OCI-LY1 (cell line): ENCODE measurements at regions not wholly inside any gene's neighbourhood (a gene's known extent, or its start where the extent isn't known, plus 50 kb on each side); places are given as distances from the start of the nearest gene placed in this dataset.

Experiments
- H2AFZ ChIP-seq: fragments of 200-600 bp; sonication (generic), shearing (Covaris generic); 2 replicates; pipeline ENCODE4 v1.6.0; 2014; ENCODE audit warnings: antibody characterized with exemption, mild to moderate bottlenecking, low read length
- H3F3A ChIP-seq: fragments of 200-600 bp; sonication (generic), shearing (Covaris generic); 2 replicates; pipeline ENCODE4 v1.6.0; 2014; ENCODE audit warnings: mild to moderate bottlenecking, antibody characterized with exemption, low read length, moderate library complexity; ENCODE audit not compliant: insufficient read depth
- H3K27ac ChIP-seq: fragments of 200-600 bp; sonication (generic); 2 replicates; pipeline ENCODE4 v1.5.1; 2014; ENCODE audit warnings: low read length, mixed run types, mild to moderate bottlenecking, low read depth; ENCODE audit not compliant: poor library complexity, severe bottlenecking
- H3K27me3 ChIP-seq: fragments of 200-600 bp; sonication (generic); 2 replicates; pipeline ENCODE4 v1.6.0; 2014; ENCODE audit warnings: antibody characterized with exemption, mild to moderate bottlenecking, low read length, moderate library complexity; ENCODE audit not compliant: insufficient read depth
- H3K36me3 ChIP-seq: fragments of 200-600 bp; sonication (generic); 2 replicates; pipeline ENCODE4 v1.6.1; 2014; ENCODE audit warnings: mild to moderate bottlenecking, antibody characterized with exemption, low read length, moderate library complexity, mixed read lengths; ENCODE audit not compliant: insufficient read depth
- H3K4me1 ChIP-seq: fragments of 200-600 bp; sonication (generic); 2 replicates; pipeline ENCODE4 v1.5.1; 2014; ENCODE audit warnings: mild to moderate bottlenecking, low read length, moderate library complexity; ENCODE audit not compliant: insufficient read depth, severe bottlenecking
- H3K4me2 ChIP-seq: fragments of 200-600 bp; sonication (generic), shearing (Covaris generic); 2 replicates; pipeline ENCODE4 v1.6.1; 2014; ENCODE audit warnings: low read length
- H3K4me3 ChIP-seq: fragments of 200-600 bp; sonication (generic); 2 replicates; pipeline ENCODE4 v1.5.1; 2014; ENCODE audit warnings: low read length, low read depth, mild to moderate bottlenecking, mixed read lengths; ENCODE audit not compliant: poor library complexity, severe bottlenecking
- H3K79me2 ChIP-seq: fragments of 200-600 bp; shearing (Covaris generic); 2 replicates; pipeline ENCODE4 v1.6.1; 2016; ENCODE audit warnings: mixed run types, low read length, mixed read lengths; ENCODE audit not compliant: insufficient read depth
- H3K9ac ChIP-seq: fragments of 200-600 bp; sonication (generic), shearing (Covaris generic); 2 replicates; pipeline ENCODE4 v1.6.1; 2014; ENCODE audit warnings: mild to moderate bottlenecking, low read length, mixed read lengths
- H3K9me2 ChIP-seq: fragments of 200-600 bp; sonication (generic), shearing (Covaris generic); 2 replicates; pipeline ENCODE4 v1.6.1; 2014; ENCODE audit warnings: low read depth, mild to moderate bottlenecking, low read length, mixed read lengths
- H3K9me3 ChIP-seq: fragments of 200-600 bp; shearing (Covaris generic); 2 replicates; pipeline ENCODE4 v1.6.1; 2014; ENCODE audit warnings: low read length, mixed read lengths
- H4K20me1 ChIP-seq: fragments of 200-600 bp; sonication (generic), shearing (Covaris generic); 2 replicates; pipeline ENCODE4 v1.6.0; 2016; ENCODE audit warnings: mild to moderate bottlenecking, low read length; ENCODE audit not compliant: insufficient read depth
- EZH2 ChIP-seq: fragments of 200-600 bp; sonication (generic), shearing (Covaris generic); IDR thresholded peaks from 2 replicates; pipeline ENCODE4 v1.8.0; 2017; ENCODE audit warnings: borderline replicate concordance, mixed run types, mild to moderate bottlenecking, antibody characterized with exemption, low read length, moderate library complexity, mixed read lengths
- TF ChIP-seq, protein P1 (sequence below): fragments of 200-600 bp; sonication (generic), shearing (Covaris generic); IDR thresholded peaks from 2 replicates; pipeline ENCODE4 v1.5.1; 2017; ENCODE audit warnings: mild to moderate bottlenecking, antibody characterized with exemption, low read length, moderate library complexity, mixed read lengths

DNA sequence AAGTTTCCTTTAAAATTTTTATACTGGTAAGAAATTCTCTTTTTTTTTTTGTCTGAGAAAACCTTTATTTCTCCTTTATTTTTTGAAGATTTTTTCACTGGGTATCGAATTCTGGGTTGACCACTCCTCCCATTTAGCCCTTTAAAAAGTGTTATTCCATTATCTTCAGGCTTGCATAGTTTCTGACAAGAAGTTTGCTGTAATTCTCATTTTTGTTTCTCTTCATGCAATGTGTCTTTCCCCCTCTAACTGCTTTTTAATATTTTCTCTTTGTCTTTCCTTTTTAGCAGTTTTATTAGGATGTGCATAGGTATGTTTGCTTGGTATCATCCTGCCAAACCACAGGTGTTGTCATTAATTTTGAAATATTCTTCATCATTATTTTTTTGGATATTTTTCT, 67.7 kb upstream of the GOT2 start:
- H3K9me2 ChIP-seq, result no peaks in the 10 kb centered on the region
- H3K79me2 ChIP-seq, result no peaks in the 10 kb centered on the region
- H3K9ac ChIP-seq, result no peak overlapping the region
- H3K27ac ChIP-seq, result no peak overlapping the region
- H3K27me3 ChIP-seq, result no peaks in the 10 kb centered on the region; the same call in 1 of the 2 replicates
- no peaks in the 10 kb centered on the region for H4K20me1 ChIP-seq
- H3K9me3 ChIP-seq, result peaks cover 2% of the 10 kb centered on the region; the same call in 1 of the 2 replicates
- TF ChIP-seq, protein P1, sequence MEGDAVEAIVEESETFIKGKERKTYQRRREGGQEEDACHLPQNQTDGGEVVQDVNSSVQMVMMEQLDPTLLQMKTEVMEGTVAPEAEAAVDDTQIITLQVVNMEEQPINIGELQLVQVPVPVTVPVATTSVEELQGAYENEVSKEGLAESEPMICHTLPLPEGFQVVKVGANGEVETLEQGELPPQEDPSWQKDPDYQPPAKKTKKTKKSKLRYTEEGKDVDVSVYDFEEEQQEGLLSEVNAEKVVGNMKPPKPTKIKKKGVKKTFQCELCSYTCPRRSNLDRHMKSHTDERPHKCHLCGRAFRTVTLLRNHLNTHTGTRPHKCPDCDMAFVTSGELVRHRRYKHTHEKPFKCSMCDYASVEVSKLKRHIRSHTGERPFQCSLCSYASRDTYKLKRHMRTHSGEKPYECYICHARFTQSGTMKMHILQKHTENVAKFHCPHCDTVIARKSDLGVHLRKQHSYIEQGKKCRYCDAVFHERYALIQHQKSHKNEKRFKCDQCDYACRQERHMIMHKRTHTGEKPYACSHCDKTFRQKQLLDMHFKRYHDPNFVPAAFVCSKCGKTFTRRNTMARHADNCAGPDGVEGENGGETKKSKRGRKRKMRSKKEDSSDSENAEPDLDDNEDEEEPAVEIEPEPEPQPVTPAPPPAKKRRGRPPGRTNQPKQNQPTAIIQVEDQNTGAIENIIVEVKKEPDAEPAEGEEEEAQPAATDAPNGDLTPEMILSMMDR, result no peak
- TF ChIP-seq EZH2, result no peak
- no peak overlapping the region for H2AFZ ChIP-seq
- H3K4me2 ChIP-seq, result no peak overlapping the region
- H3K36me3 ChIP-seq, result no peaks in the 10 kb centered on the region
- no peaks in the 10 kb centered on the region for H3F3A ChIP-seq
- H3K4me3 ChIP-seq, result no peak overlapping the region
- H3K4me1 ChIP-seq, result no peaks in the 10 kb centered on the region

DNA sequence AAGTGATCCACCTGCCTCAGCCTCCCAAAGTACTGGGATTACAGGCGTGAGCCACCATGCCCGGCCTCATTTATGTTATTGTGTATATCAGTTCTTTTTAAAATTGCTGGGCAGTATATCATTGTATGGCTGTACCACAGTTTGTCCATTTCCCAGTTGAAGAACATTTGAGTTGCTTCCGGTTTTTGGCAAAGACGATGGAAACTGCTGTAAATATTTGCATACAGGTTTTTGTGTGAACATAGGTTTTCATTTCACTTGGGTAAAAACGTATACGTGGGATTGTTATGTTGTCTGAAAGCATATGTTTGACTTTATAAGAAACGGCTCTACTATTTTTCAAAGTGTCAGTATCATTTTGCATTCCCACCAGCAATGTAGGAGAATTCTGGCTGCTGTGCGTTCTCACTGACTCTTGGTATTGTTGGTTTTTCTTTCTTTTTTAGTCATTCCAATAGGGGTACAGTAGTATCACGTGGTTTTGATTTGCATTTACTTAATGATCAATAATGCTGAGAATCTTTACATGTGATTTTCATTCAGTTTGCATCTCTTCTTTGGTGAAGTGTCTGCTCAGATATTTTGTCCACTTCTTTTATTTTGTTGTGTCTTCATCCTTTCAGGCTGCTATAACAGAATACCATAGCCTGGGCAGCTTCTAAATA, 63.2 kb upstream of the GOT2 start:
- H3K27me3 ChIP-seq, result no peaks in the 10 kb centered on the region
- no peak overlapping the region for H3K4me3 ChIP-seq
- no peak for TF ChIP-seq EZH2
- TF ChIP-seq, protein P1, result no peak
- H3K4me2 ChIP-seq, result no peak overlapping the region
- H3F3A ChIP-seq, result no peaks in the 10 kb centered on the region
- no peak overlapping the region for H2AFZ ChIP-seq
- H3K9ac ChIP-seq, result no peak overlapping the region
- H4K20me1 ChIP-seq, result no peaks in the 10 kb centered on the region
- peaks cover 2% of the 10 kb centered on the region; the same call in 1 of the 2 replicates for H3K9me3 ChIP-seq
- H3K4me1 ChIP-seq, result no peaks in the 10 kb centered on the region
- H3K79me2 ChIP-seq, result no peaks in the 10 kb centered on the region
- H3K9me2 ChIP-seq, result no peaks in the 10 kb centered on the region
- no peak overlapping the region for H3K27ac ChIP-seq
- H3K36me3 ChIP-seq, result no peaks in the 10 kb centered on the region

DNA sequence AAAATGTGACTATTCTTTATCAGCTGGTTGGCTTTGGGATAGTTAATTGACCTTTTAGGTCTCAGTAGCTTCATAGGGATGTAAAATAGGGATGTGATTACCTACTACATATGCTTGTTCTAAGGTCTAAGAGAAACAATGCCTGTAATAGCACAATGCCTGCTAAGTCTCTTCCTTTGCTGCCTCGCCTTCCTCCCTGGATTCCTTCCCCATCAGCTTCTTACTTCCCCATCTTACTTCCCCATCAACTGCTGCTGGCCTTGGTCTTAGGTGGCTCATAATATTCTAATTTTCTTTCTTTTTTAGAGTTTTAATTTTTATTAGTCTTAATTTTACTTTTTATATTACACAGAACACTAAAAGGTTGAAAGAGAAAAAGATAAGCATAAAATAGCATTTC, 59.2 kb upstream of the GOT2 start:
- H3K4me1 ChIP-seq, result no peaks in the 10 kb centered on the region
- no peak overlapping the region for H2AFZ ChIP-seq
- no peaks in the 10 kb centered on the region for H4K20me1 ChIP-seq
- no peaks in the 10 kb centered on the region for H3K36me3 ChIP-seq
- H3K4me2 ChIP-seq, result no peak overlapping the region
- H3F3A ChIP-seq, result no peaks in the 10 kb centered on the region
- no peaks in the 10 kb centered on the region for H3K79me2 ChIP-seq
- H3K9ac ChIP-seq, result no peak overlapping the region
- H3K27ac ChIP-seq, result no peak overlapping the region
- H3K9me3 ChIP-seq, result no peaks in the 10 kb centered on the region
- no peaks in the 10 kb centered on the region for H3K9me2 ChIP-seq
- no peak for TF ChIP-seq EZH2
- TF ChIP-seq, protein P1, result no peak
- H3K27me3 ChIP-seq, result 0 out of 2 replicates have a peak, but pooled peaks cover 3% of the 10 kb centered on the region
- H3K4me3 ChIP-seq, result no peak overlapping the region
